HS-27A (cell line): ENCODE measurements at regions not wholly inside any gene's neighbourhood (a gene's known extent, or its start where the extent isn't known, plus 50 kb on each side); places are given as distances from the start of the nearest gene placed in this dataset.
"Not testable (repeated sequence)": the region's sequence is repeated elsewhere in the genome, so short reads cannot be mapped to it uniquely, and the experiment has no call there.

Experiments
- DNase-seq: peaks from one replicate; pipeline ENCODE4 v3.0.0-alpha.2; 2012; ENCODE audit warnings: low read depth, missing footprints

GRCh38 chr6:111925296-111925695 lies 52.0 kb upstream of the FYN start:
- peak; percentile 71 for DNase-seq

GRCh38 chr6:111926731-111927302 lies 53.6 kb upstream of the FYN start:
- no peak for DNase-seq

- DNase-seq = no peak
These were observed 54.1 kb upstream of the FYN start for GRCh38 chr6:111927321-111927720.

GRCh38 chr6:111928139-111928538 lies 54.9 kb upstream of the FYN start:
- DNase-seq = no peak

- not testable (repeated sequence) for DNase-seq
These were observed 61.4 kb upstream of the FYN start for GRCh38 chr6:111934611-111935010.

GRCh38 chr6:111936718-111937117 lies 63.5 kb upstream of the FYN start:
- no peak for DNase-seq

GRCh38 chr6:111938710-111939109 lies 65.5 kb upstream of the FYN start:
- peak; percentile 41 for DNase-seq

- no peak for DNase-seq
These were observed 66.7 kb upstream of the FYN start for GRCh38 chr6:111939902-111940301.

GRCh38 chr6:111940801-111941200 lies 67.5 kb upstream of the FYN start:
- no peak for DNase-seq

GRCh38 chr6:111941686-111942330 lies 68.6 kb upstream of the FYN start:
- DNase-seq = no peak

- DNase-seq = no peak
These were observed 69.3 kb upstream of the FYN start for GRCh38 chr6:111942561-111942960.

- DNase-seq = no peak
These were observed 70.0 kb upstream of the FYN start for GRCh38 chr6:111943266-111943665.

- DNase-seq = no peak
These were observed 70.5 kb upstream of the FYN start for GRCh38 chr6:111943726-111944125.

- DNase-seq = no peak
These were observed 71.3 kb upstream of the FYN start for GRCh38 chr6:111944541-111944940.

- DNase-seq = no peak
These were observed 76.3 kb upstream of the FYN start for GRCh38 chr6:111949546-111949945.

GRCh38 chr6:111949984-111950383 lies 76.7 kb upstream of the FYN start:
- not testable (repeated sequence) for DNase-seq

- no peak for DNase-seq
These were observed 77.6 kb upstream of the FYN start for GRCh38 chr6:111950661-111951496.

GRCh38 chr6:111951497-111952085 lies 78.3 kb upstream of the FYN start:
- no peak for DNase-seq

- no peak for DNase-seq
These were observed 79.0 kb upstream of the FYN start for GRCh38 chr6:111952274-111952673.

- DNase-seq = no peak
These were observed 79.7 kb upstream of the FYN start for GRCh38 chr6:111952821-111953540.

GRCh38 chr6:111956098-111956497 lies 82.8 kb upstream of the FYN start:
- DNase-seq = no peak

GRCh38 chr6:111957623-111958315 lies 84.5 kb upstream of the FYN start:
- no peak for DNase-seq
